Kidney (tissue), 13 donors: ENCODE measurements at regions not wholly inside any gene's neighbourhood (a gene's known extent, or its start where the extent isn't known, plus 50 kb on each side); places are given as distances from the start of the nearest gene placed in this dataset.

Source experiments
- DNase-seq, 5 donors: peaks; one replicate each; pipeline ENCODE4 v3.0.0-alpha.2; 2013 to 2020
- FAIRE-seq: peaks from 2 replicates; lab custom pipeline; 2012; peaks lifted over from hg19 to GRCh38; lab: Jason Lieb, UNC
- H3K27ac ChIP-seq, 2 donors: one replicate each; pipeline ENCODE4 v1.7.0; 2013; ENCODE audit warnings: low read depth in 2 of 2, low read length in 2 of 2, inconsistent platforms in 1 of 2
- H3K27me3 ChIP-seq: one replicate; pipeline ENCODE4 v1.7.1; 2013; ENCODE audit warnings: low read length, inconsistent platforms; ENCODE audit not compliant: control insufficient read depth, insufficient read depth
- H3K36me3 ChIP-seq, 3 donors: one replicate each; pipeline versions ENCODE4 v1.7.0 to v1.7.1; 2013; ENCODE audit warnings: low read length in 3 of 3, control low read depth in 1 of 3, inconsistent platforms in 1 of 3; ENCODE audit not compliant: insufficient read depth in 3 of 3, control insufficient read depth in 2 of 3
- H3K4me1 ChIP-seq, 3 donors: one replicate each; pipeline versions ENCODE4 v1.7.0 to v1.7.1; 2013; ENCODE audit warnings: low read length in 3 of 3, inconsistent platforms in 1 of 3, low read depth in 1 of 3; ENCODE audit not compliant: control insufficient read depth in 2 of 3, insufficient read depth in 2 of 3
- H3K4me3 ChIP-seq, 3 donors: one replicate each; pipeline versions ENCODE4 v1.7.0 to v1.8.1; 2013; ENCODE audit warnings: low read length in 3 of 3, control low read depth in 1 of 3, inconsistent platforms in 1 of 3
- H3K9ac ChIP-seq, 3 donors: one replicate each; pipeline versions ENCODE4 v1.7.0 to v1.7.1; 2013; ENCODE audit warnings: low read length in 3 of 3, control low read depth in 1 of 3, inconsistent platforms in 1 of 3
- H3K9me3 ChIP-seq, 3 donors: one replicate each; pipeline versions ENCODE4 v1.7.0 to v1.7.1; 2013; ENCODE audit warnings: low read length in 3 of 3, control low read depth in 1 of 3, inconsistent platforms in 1 of 3; ENCODE audit not compliant: control insufficient read depth in 2 of 3, insufficient read depth in 1 of 3
- CTCF ChIP-seq: IDR thresholded peaks from 3 replicates; pipeline ENCODE4 v1.5.1; 2012; ENCODE audit warnings: mild to moderate bottlenecking, moderate library complexity, borderline replicate concordance; ENCODE audit not compliant: insufficient read depth; ENCODE audit errors: extremely low read depth
- intact Hi-C: fragments of 100-400 bp; cut with DNase I; formaldehyde crosslinking; loops from one replicate; pipeline ENCODE4 v1.11.1; 2022
- donor health status: control.
- donor health status: control.
- donor health status: control.
- donor health status: control.
- donor health status: control.
- donor health status: DM: yes; HTN: yes; CAD: no.
- donor health status: Normal renal cell carcinoma (clear cell type).

GRCh38 chr5:153404747-153405146 lies 85.7 kb upstream of the GRIA1 start:
- Histone ChIP-seq H3K4me1 (no peaks in the 10 kb centered on the region), H3K27me3 (no peaks in the 10 kb centered on the region), H3K9me3 (no peaks in the 10 kb centered on the region), H3K9ac (no peak overlapping the region), H3K36me3 (no peaks in the 10 kb centered on the region), H3K27ac (no peak overlapping the region), H3K4me3 (no peak overlapping the region)
- intact Hi-C loops: no loop called here
- no peak for DNase-seq
- TF ChIP-seq CTCF: no peak
- no peak for FAIRE-seq

- Histone ChIP-seq H3K4me3 (no peak overlapping the region), H3K4me1 (no peaks in the 10 kb centered on the region), H3K27ac (no peak overlapping the region), H3K36me3 (no peaks in the 10 kb centered on the region), H3K27me3 (no peaks in the 10 kb centered on the region), H3K9ac (no peak overlapping the region), H3K9me3 (no peaks in the 10 kb centered on the region)
- DNase-seq (no peak), FAIRE-seq (peak; percentile 66)
- no peak for TF ChIP-seq CTCF
- intact Hi-C loops: no loop called here
Observed at GRCh38 chr5:153421676-153422075, 68.8 kb upstream of the GRIA1 start.

GRCh38 chr5:153425914-153426313 lies 64.6 kb upstream of the GRIA1 start:
- no peak for TF ChIP-seq CTCF
- intact Hi-C loops: no loop called here
- H3K27me3 ChIP-seq: no peaks in the 10 kb centered on the region
- FAIRE-seq: no peak
- no peaks in the 10 kb centered on the region for H3K4me1 ChIP-seq
- no peaks in the 10 kb centered on the region for H3K9me3 ChIP-seq
- H3K4me3 ChIP-seq: no peak overlapping the region
- no peak for DNase-seq
- no peak overlapping the region for H3K9ac ChIP-seq
- H3K27ac ChIP-seq: no peak overlapping the region
- H3K36me3 ChIP-seq: no peaks in the 10 kb centered on the region

GRCh38 chr5:153429761-153430380 lies 60.6 kb upstream of the GRIA1 start:
- Histone ChIP-seq H3K27me3 (no peaks in the 10 kb centered on the region), H3K9ac (no peak overlapping the region), H3K4me3 (no peak overlapping the region), H3K9me3 (no peaks in the 10 kb centered on the region), H3K27ac (no peak overlapping the region), H3K36me3 (no peaks in the 10 kb centered on the region), H3K4me1 (no peaks in the 10 kb centered on the region)
- intact Hi-C loops: no loop called here
- no peak for TF ChIP-seq CTCF
- FAIRE-seq (no peak), DNase-seq (no peak)
